Endodermal cell (in vitro differentiated cells): ENCODE measurements at regions not wholly inside any gene's neighbourhood (a gene's known extent, or its start where the extent isn't known, plus 50 kb on each side); places are given as distances from the start of the nearest gene placed in this dataset.

ENCODE experiments used
- DNase-seq: peaks from one replicate; pipeline ENCODE4 v3.0.0-alpha.2; 2017
- H3K27ac ChIP-seq: 2 replicates; pipeline ENCODE4 v1.5.1; 2013; ENCODE audit warnings: mild to moderate bottlenecking, low read depth, low read length, moderate library complexity
- H3K27me3 ChIP-seq: 2 replicates; pipeline ENCODE4 v1.6.1; 2013; ENCODE audit warnings: mild to moderate bottlenecking, low read length, moderate library complexity; ENCODE audit not compliant: insufficient read depth, control insufficient read depth, poor library complexity, severe bottlenecking
- H3K36me3 ChIP-seq: 2 replicates; pipeline ENCODE4 v1.7.0; 2013; ENCODE audit warnings: mild to moderate bottlenecking, low read length, moderate library complexity; ENCODE audit not compliant: control insufficient read depth, insufficient read depth
- H3K4me1 ChIP-seq: one replicate; pipeline ENCODE4 v1.7.0; 2013; ENCODE audit warnings: low read length; ENCODE audit not compliant: control insufficient read depth, insufficient read depth
- H3K4me3 ChIP-seq: 2 replicates; pipeline ENCODE4 v1.5.1; 2013; ENCODE audit warnings: mild to moderate bottlenecking, low read length, moderate library complexity
- H3K9ac ChIP-seq: 2 replicates; pipeline ENCODE4 v1.6.1; 2013; ENCODE audit warnings: mild to moderate bottlenecking, low read length, moderate library complexity; ENCODE audit not compliant: poor library complexity, severe bottlenecking; ENCODE audit errors: extremely low read depth
- H3K9me3 ChIP-seq: 2 replicates; pipeline ENCODE4 v1.6.1; 2013; ENCODE audit warnings: mild to moderate bottlenecking, low read length, moderate library complexity; ENCODE audit not compliant: control insufficient read depth
- H3K27ac Mint-ChIP-seq: 2 replicates; pipeline ENCODE4 v1.8.0; 2020; ENCODE audit warnings: mixed read lengths
- H3K27me3 Mint-ChIP-seq: 2 replicates; pipeline ENCODE4 v1.8.0; 2021; ENCODE audit warnings: mild to moderate bottlenecking, mixed read lengths; ENCODE audit not compliant: insufficient read depth
- H3K36me3 Mint-ChIP-seq: 2 replicates; pipeline ENCODE4 v1.8.0; 2020; ENCODE audit warnings: low read depth, mixed read lengths
- H3K4me1 Mint-ChIP-seq: 2 replicates; pipeline ENCODE4 v1.8.0; 2020; ENCODE audit warnings: mixed read lengths
- H3K4me3 Mint-ChIP-seq: 2 replicates; pipeline ENCODE4 v1.8.0; 2020; ENCODE audit warnings: mild to moderate bottlenecking, moderate library complexity, mixed read lengths
- H3K9me3 Mint-ChIP-seq: 2 replicates; pipeline ENCODE4 v1.8.0; 2020; ENCODE audit warnings: mild to moderate bottlenecking, mixed read lengths
- CTCF ChIP-seq: fragments of 200-600 bp; sonication (generic); conservative IDR thresholded peaks from 2 replicates; pipeline ENCODE4 v1.5.0; 2021; ENCODE audit warnings: antibody characterized with exemption, mild to moderate bottlenecking
- WGBS, 2 experiments: methylation state at CpG; one replicate each; pipeline versions ENCODE4 v1.1.5 to v1.1.7; 2013; ENCODE audit warnings: missing lambda C conversion rate in 2 of 2, mixed read lengths in 1 of 2; ENCODE audit not compliant: insufficient coverage in 1 of 2, insufficient read length in 1 of 2; 5-methylcytosine and 5-hydroxymethylcytosine counted together

GRCh38 chr17:77798481-77798880, 160.0 kb upstream of the TNRC6C start:
- H3K9ac ChIP-seq: no peak overlapping the region
- H3K4me1 Mint-ChIP-seq: peaks cover 17% of the 10 kb centered on the region
- no peaks in the 10 kb centered on the region for H3K4me1 ChIP-seq
- 95 to 97% methylated on average over 6 to 8 of the region's 8 CpGs for WGBS, 2 experiments
- no peaks in the 10 kb centered on the region for H3K27me3 ChIP-seq
- no peaks in the 10 kb centered on the region for H3K9me3 Mint-ChIP-seq
- H3K4me3 ChIP-seq: no peak overlapping the region
- H3K27ac ChIP-seq: no peak overlapping the region
- TF ChIP-seq CTCF: no peak
- H3K36me3 Mint-ChIP-seq: no peaks in the 10 kb centered on the region
- H3K4me3 Mint-ChIP-seq: no peak overlapping the region
- H3K27ac Mint-ChIP-seq: no peak overlapping the region
- H3K9me3 ChIP-seq: no peaks in the 10 kb centered on the region
- DNase-seq: no peak
- H3K36me3 ChIP-seq: no peaks in the 10 kb centered on the region
- H3K27me3 Mint-ChIP-seq: peaks cover 92% of the 10 kb centered on the region

GRCh38 chr17:77800816-77801215, 157.7 kb upstream of the TNRC6C start:
- Mint-ChIP-seq H3K27me3 (peaks cover 92% of the 10 kb centered on the region), H3K4me1 (peaks cover 22% of the 10 kb centered on the region), H3K4me3 (no peak overlapping the region), H3K27ac (no peak overlapping the region), H3K36me3 (no peaks in the 10 kb centered on the region), H3K9me3 (no peaks in the 10 kb centered on the region)
- no peak for DNase-seq
- Histone ChIP-seq H3K4me1 (no peaks in the 10 kb centered on the region), H3K4me3 (no peak overlapping the region), H3K27ac (no peak overlapping the region), H3K9me3 (no peaks in the 10 kb centered on the region), H3K27me3 (no peaks in the 10 kb centered on the region), H3K36me3 (no peaks in the 10 kb centered on the region), H3K9ac (no peak overlapping the region)
- no peak for TF ChIP-seq CTCF
- WGBS, 2 experiments: 88 to 98% methylated on average over 9 to 15 of the region's 15 CpGs

- Histone ChIP-seq H3K4me3 (no peak overlapping the region), H3K36me3 (no peaks in the 10 kb centered on the region), H3K9ac (no peak overlapping the region), H3K4me1 (no peaks in the 10 kb centered on the region), H3K27me3 (no peaks in the 10 kb centered on the region), H3K9me3 (no peaks in the 10 kb centered on the region), H3K27ac (no peak overlapping the region)
- 88 to 89% methylated on average over 18 to 20 of the region's 20 CpGs for WGBS, 2 experiments
- Mint-ChIP-seq H3K9me3 (no peaks in the 10 kb centered on the region), H3K27ac (peak overlapping the region; percentile 11), H3K4me1 (peaks cover 22% of the 10 kb centered on the region), H3K4me3 (no peak overlapping the region), H3K36me3 (no peaks in the 10 kb centered on the region), H3K27me3 (peaks cover 89% of the 10 kb centered on the region)
- no peak for TF ChIP-seq CTCF
- no peak for DNase-seq
These were observed 156.8 kb upstream of the TNRC6C start for GRCh38 chr17:77801545-77802332.
